H1 (cell line): ENCODE measurements at regions not wholly inside any gene's neighbourhood (a gene's known extent, or its start where the extent isn't known, plus 50 kb on each side); places are given as distances from the start of the nearest gene placed in this dataset.

Experiments
- ASH2L ChIP-seq: fragments of 200-600, 300-600 bp; sonication (generic); IDR thresholded peaks from one replicate; pipeline ENCODE4 v1.7.1; 2017; ENCODE audit warnings: low read length
- BACH1 ChIP-seq: IDR thresholded peaks from 2 replicates; pipeline ENCODE4 v1.6.1; 2012; ENCODE audit warnings: low read length, improper control_type of control experiment
- CHD7 ChIP-seq: fragments of 300-600 bp; sonication (generic); IDR thresholded peaks from 2 replicates; pipeline ENCODE4 v1.7.1; 2012; ENCODE audit warnings: low read length, moderate library complexity, mild to moderate bottlenecking, inconsistent platforms; ENCODE audit not compliant: insufficient replicate concordance
- EGR1 ChIP-seq: IDR thresholded peaks from 2 replicates; pipeline ENCODE4 v1.6.1; 2011; ENCODE audit warnings: low read depth, low read length, borderline replicate concordance
- EZH2 ChIP-seq: fragments of 200-600 bp; sonication (generic); IDR thresholded peaks from 2 replicates; pipeline ENCODE4 v1.7.1; 2012; ENCODE audit warnings: low read depth, mild to moderate bottlenecking, moderate library complexity, low read length, inconsistent platforms; ENCODE audit not compliant: severe bottlenecking
- FOSL1 ChIP-seq: IDR thresholded peaks from 2 replicates; pipeline ENCODE4 v1.6.1; 2011; ENCODE audit warnings: mild to moderate bottlenecking, low read depth, low read length, moderate library complexity; ENCODE audit not compliant: insufficient read depth
- GTF2F1 ChIP-seq: IDR thresholded peaks from 2 replicates; pipeline ENCODE4 v1.6.1; 2012; ENCODE audit warnings: low read depth, low read length, improper control_type of control experiment, borderline replicate concordance
- JUN ChIP-seq: IDR thresholded peaks from 2 replicates; pipeline ENCODE4 v1.6.1; 2011; ENCODE audit warnings: low read depth, mild to moderate bottlenecking, improper control_type of control experiment, low read length
- POLR2AphosphoS5 ChIP-seq: IDR thresholded peaks from 2 replicates; pipeline ENCODE4 v1.6.1; 2011; ENCODE audit warnings: low read depth, low read length
- RBBP5 ChIP-seq: IDR thresholded peaks from 2 replicates; pipeline ENCODE4 v1.7.1; 2012; ENCODE audit warnings: low read depth, mild to moderate bottlenecking, inconsistent platforms, low read length, moderate library complexity, borderline replicate concordance
- RXRA ChIP-seq: IDR thresholded peaks from 2 replicates; pipeline ENCODE4 v1.6.1; 2011; ENCODE audit warnings: low read depth, mild to moderate bottlenecking, low read length, moderate library complexity; ENCODE audit not compliant: insufficient read depth
- SP2 ChIP-seq: IDR thresholded peaks from 2 replicates; pipeline ENCODE4 v1.6.1; 2012; ENCODE audit warnings: mild to moderate bottlenecking, low read length, inconsistent platforms

- TF ChIP-seq CHD7 (no peak), JUN (no peak), EZH2 (no peak), BACH1 (no peak), EGR1 (no peak), RXRA (no peak), GTF2F1 (no peak), ASH2L (no peak), RBBP5 (no peak), FOSL1 (no peak), SP2 (no peak), POLR2AphosphoS5 (no peak)
These were observed 134.3 kb downstream of the PROX1 start (continued) for GRCh38 chr1:214122110-214122509.
